ENCODE measurements at regions not wholly inside any gene's neighbourhood (a gene's known extent, or its start where the extent isn't known, plus 50 kb on each side); places are given as distances from the start of the nearest gene placed in this dataset.

DNA sequence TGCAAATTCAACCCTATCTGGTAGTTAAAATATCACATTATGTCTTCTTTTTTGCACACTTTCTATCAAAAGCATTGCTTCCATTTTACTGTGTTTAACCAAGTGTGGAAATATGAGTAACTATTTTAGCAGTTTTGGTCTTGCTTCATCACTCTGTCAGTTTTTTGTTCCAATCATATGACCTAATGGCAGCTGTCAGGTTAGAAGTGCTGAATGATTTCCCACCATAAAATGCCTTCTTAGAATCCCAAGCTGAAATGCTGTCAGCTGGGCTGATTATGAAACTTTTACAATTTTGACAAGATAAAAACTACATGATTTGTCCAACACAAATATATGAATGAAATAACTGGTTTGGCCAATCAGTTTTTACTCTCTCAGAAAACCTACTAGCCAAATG is 1654.6 kb upstream of the RAG2 start:
- no peak for DNase-seq

DNA sequence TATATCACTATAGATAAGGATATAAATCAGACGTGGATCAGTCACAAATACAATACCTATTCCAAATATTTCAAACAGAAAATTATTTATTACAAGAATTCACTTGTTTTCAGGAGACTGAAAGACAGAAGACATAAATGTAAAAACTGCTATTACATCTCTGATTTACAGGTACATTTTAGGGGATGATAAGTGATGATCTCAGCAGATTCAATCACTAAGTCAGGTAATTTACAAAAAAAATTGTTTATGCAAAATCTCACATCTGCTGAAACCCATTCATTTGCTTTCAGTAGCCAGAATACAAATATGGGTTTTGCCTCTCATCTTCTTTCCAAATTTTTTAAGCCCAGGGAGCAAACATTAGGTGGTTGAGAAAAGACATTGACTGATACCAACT is 1648.4 kb upstream of the RAG2 start:
- no peak for DNase-seq

DNA sequence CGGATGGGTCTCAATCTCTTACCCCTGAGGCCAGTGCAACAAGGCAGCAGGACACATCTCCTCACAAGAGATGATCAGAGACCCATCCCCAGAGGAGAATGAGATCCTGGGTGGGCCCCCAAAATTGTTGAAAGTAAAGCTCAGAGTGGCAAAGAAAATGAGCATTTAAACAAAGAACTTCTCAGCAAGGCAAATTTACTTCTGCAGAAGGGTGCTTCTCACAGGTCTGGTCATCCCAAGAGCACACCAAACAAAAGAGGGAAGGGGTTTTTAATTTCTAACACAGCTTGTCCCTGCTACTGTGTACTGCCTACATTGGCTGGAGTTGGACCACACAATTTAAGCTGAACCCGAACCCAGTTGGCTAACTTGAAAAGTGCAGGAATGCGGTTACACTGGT is 1628.6 kb upstream of the RAG2 start:
- no peak for DNase-seq

DNA sequence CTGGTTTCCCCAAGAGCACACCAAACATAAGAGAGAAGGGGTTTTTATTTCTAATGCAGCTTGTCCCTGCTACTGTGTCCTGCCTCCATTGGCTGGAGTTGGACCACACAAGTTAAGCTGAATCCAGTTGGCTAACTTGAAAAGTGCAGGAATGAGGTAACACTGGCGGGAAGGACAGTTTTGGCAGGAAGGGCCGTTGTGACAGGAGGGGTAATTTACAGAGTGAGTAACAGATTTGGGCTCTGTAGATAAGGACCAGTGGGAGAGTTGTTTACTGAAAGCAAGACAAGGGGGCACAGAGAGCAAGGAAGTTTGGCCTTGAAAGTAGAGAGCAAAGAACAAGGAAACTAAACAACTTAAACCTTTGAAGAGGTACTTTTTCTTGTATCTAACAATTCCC is 1623.3 kb upstream of the RAG2 start:
- no peak for DNase-seq

DNA sequence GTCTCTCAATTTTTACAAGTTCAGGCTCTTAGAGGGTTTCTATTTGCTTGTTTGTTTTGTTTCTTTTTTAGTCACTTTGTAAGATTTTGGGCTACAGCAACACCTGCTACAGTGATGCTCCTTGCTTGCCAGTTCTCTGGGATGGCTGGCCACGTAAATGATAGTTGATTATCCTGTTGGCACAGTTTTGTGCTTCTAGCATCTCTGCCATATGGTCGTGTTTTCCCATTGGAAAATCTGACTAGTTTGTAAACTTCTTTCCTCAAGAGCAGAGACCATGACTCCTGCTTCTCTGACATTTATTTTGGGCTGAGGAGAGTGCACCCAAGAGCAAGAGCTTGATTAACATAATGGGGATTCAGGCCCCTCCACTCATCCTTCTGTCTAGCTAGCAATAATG is 1621.6 kb upstream of the RAG2 start:
- no peak for DNase-seq

DNA sequence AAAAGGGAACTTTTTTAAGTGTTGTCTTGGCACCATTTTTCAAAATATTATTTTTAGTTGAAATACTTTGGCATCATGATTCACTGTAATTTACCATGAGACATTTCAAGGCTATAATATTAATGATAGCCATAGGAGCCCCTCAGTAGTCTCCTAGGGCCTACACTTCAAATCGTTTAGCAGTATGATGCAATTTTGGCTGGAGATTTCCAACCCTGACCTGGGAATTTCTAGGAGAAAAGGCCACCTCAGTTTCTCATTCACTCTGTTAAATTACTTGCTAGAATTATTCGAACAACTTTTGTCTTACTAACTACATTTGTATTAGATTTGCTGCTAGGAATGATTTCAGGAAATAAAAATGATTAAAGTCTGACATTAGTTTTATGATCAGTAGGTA is 1610.9 kb upstream of the RAG2 start:
- no peak for DNase-seq

DNA sequence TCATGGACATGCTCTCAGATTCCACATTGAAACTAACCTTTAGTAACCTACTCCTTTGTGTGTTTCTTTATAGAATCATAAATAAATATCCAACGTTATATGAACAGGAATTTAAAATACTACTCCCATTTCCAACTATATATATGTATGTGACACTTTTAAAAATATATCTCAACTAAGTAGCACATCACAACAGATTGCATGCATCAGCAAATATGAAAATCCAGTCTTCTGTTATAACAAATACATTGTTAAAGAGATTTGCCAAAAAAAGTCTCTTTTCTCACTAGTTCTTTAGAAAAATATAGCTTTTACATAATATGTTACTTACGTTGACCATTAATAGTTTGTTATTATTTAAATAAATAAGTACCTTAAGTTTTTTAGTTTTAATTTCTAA is 1608.6 kb upstream of the RAG2 start:
- DNase-seq: no peak

DNA sequence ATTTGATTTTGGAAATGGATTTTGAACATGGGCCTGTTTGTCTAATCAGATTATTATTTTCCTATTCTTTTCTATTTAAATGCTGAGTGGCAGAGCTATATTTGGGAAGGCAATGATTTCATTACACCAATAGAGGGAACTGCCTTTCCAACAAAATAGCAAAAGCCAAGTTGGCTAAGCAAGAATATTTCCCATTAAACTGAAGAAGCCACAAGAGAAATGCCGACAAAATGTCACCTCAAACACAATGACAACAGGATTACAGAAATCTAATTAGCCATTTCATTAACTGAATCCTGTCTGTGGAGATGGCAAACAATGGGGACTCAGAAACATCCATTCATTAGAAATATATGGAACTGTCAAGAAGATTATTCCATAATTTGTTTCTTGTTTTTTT is 1593.1 kb upstream of the RAG2 start:
- no peak for DNase-seq

DNA sequence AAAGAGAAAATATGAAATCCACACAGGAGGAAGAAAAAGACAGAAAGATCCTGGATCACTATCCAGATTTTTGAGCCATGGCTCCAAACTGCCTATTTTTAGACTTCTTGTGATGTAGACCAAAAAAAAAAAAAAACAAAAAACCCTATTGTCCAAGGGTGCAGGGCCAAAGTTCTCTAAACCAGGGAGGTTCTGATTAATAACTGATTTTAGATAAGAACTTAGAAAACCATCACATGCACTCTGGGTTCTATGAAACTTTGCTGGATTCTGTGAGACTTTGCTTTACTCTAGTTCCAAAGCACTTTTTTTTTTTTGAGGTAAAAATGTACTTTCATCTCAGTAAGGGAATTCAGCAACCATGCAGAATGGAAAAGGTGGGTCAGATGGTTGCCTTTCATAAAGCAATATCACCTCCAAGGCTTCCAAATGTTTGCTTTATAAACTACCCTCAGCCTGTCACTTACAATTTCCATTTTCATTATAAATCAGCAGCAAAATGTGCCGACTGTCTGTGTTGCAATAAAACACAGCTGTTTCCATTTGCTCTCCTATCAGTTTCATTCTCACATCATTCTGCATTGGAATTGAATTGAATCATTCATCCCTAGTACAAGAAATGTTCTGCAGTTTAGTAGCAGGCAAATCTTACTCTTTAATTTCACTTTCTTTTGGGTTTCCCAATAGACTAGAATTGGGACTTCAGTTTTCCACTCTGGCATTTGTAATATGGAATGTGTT is 1584.3 kb upstream of the RAG2 start:
- DNase-seq: no peak

DNA sequence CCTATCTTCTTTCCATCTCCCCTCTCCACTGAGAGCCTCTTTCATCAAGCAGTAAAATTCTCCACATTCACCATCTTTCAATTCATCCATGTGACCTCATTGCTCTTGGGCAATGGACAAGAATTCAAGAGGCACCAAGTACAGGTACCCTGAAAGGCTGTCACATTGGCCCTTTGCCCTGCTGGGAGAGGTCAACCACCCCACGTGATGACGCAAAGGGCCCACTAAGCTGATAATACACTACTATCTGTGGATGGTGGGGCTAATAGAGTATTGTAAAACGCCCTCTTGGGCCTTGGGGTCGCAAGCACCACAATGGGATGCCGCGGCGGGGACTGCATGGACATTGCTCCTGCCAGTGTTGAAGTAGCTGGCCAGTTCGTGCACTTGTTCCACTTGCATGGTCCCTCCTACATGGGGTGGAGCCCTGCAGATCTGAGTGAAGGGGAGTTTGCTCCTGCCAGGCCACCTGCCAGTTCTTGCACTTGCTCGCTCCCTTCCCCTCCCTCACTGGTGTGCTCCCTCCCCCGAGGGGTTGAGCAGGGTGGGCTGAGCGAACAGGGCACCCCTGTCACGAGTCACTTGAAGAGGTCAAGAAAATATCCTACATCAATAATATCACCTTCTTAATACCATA is 1578.8 kb upstream of the RAG2 start:
- no peak for DNase-seq

DNA sequence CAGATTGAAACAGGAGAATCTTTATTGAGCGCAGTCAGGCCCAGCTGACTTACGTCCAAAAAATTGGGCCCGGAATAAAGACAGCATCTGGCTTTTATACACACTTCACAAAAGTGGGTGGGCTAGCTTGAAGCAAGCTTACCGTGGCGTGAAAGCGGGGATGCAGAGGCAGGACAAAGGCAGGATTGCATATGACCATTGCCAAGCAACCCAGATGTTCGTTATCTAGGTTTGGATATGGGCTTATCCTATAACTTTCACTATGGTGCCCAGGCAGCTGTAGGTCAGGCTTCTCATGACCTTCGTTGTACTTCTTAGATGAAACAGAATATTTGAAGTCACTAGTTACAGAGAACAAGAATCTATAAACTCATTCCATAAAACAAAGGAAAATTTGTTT is 1575.6 kb upstream of the RAG2 start:
- no peak for DNase-seq

DNA sequence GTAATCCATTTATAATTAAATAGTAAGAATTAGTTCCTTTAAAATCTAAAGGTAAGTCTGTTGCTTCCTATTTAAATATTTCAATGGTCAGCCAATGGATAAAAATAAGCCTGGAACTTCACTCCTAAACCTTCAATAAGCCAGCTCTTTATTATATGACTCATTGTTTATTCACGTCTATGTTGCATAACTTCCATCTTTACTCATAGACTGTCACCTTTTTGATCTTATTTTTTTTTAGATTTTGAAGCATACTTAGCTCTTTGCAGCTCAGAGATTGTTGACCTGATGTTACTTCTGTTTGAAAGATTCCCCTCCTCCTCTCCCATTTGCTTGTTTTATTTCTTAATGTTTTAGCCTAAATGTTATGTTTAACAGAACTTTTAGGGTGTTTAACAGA is 1571.2 kb upstream of the RAG2 start:
- no peak for DNase-seq

DNA sequence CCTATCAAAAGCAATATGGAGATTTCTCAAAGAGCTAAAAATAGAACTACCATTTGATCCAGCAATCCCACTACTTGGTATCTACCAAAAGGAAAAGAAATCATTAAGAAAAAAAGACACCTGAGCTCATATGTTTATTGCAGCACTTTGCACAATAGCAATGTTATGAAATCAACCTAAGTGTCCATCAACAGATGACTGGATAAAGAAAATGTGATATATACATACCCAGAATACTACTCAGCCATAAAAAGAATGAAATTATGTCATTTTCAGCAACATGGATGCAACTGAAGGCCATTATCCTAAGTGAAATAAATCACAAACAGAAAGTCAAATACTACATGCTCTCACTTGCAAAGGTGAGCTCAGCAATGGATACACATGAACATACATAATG is 1565.5 kb upstream of the RAG2 start:
- no peak for DNase-seq

DNA sequence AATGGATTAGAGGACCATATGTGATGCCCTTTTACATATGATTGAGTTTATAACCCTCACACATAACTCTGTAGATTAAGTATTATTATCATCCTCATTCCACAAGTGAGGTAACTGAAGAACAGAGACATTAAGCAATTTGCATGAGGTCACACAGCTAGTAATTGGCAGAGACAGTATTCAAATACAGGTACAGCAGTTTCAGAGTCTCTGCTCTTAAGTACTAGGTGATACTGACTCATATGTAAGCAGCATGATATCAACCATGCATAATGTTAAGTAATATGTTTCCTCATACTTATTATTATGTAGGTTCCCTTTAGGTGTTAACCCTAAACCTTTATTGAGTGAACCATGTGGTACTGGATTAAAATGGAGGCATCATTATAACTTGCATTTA is 1562.4 kb upstream of the RAG2 start:
- DNase-seq: no peak

DNA sequence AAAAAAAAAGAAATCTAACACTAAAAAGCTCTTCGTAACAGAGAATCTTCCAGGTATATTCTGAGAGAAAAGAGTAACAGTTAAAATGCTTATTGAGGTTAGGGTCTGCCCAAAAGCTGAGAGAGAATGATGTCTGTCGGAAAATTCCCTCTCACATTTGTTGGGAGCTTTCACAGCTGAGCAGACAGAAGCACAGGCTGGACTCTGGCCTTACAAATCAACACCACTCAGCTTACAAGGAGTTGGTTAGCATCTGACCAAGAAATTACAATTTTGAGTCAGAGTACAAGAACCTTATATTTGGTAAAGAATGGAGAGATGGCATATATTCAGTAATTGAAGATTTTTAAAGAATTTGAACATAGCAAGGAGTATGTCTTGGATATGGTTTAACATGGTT is 1561.0 kb upstream of the RAG2 start:
- no peak for DNase-seq

DNA sequence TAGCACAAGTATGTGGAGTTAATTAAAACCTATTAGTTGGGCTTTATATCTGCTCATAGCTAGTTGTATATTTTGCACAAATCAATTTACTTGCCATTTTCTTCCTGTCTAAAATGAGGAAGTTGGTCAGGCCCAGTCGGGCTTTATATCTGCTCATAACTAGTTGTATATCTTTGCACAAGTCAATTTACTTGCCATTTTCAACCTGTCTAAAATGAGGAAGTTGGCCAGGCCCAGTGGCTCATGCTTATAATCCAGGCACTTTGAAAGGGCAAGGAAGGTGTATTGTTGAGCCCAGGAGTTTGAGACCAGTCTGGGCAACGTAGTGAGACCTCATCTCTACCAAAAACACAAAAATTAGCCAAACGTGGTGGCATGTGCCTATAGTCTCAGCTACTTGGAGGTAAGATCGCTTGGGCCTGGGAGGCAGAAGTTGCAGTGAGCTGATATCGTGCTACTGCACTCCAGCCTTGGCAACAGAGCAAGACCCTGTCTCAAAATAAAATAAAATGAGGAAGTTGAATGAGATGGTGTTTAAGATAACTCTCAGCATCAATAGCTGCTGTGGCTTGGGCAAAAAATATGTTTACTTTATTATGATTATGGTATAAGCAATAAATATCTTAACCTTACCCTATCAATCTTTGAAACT is 1558.6 kb upstream of the RAG2 start:
- DNase-seq: no peak

DNA sequence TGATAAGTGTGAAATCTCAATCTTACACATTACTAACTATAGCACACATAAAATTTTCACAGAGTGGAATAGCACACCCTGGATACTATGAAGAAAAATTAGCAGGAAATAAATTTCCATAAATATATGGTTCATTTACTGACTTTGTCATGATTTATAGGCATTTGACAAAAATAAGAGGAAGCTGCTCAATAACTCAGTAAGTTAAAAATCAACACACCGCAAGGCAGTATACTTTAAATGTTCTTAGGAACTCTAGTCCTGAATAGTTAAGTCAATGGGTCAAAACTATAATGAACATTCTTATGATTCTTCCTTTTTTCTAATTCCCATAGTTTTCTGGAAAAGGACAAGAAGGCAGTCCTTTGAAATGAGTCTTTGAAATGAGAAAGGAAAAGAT is 1557.8 kb upstream of the RAG2 start:
- no peak for DNase-seq

DNA sequence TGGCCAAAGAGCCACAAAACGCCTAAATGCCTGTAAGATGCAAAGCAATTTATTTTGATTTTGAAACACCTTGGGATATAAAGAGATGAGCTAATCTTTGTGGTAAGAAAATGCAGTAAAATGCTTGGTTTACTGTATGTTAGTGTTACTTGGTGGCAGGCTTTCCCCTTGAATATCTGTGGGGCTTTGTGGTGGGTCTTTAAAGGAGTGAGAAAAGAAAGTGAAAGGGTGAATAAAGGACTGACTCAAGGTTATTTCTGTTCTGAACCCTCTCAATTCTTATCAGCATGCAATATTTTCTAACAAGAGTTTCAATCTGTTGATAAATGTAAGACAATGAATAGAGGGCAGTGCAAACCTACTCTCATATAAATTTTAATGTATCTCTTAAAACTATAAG is 1555.9 kb upstream of the RAG2 start:
- DNase-seq: no peak

DNA sequence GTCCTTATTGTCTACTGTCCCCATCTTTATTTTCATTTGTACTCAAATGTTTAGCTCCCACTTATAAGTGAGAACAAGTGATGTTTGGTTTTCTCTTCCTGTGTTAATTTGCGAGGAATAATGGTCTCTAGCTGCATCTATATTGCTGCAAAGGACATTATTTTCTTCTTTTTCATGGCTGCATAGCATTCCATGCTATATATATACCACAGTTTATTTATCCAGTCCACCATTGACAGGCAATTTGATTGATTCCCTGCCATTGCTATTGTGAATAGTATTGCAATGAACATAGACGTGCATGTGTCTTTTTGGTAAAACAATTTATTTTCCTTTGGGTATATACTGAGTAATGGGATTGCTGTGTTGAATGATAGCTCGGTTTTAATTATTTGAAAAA is 1545.8 kb upstream of the RAG2 start:
- DNase-seq: no peak

DNA sequence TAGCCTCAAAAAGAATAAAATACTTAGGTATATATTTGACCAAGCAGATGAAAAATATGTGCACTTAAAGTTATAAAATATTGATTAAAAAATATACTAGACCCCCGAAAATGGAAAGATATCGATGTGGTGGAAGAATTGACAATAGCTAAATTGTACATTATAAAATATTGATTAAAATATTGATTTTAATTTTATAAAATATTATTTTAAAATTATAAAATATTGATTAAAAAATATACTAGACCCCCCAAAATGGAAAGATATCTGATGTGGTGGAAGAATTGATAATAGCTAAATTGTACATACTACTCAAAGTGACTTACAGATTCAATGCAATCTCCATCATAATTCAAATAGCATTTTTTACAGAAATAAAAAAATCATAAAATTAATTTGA is 1540.9 kb upstream of the RAG2 start:
- DNase-seq: no peak

DNA sequence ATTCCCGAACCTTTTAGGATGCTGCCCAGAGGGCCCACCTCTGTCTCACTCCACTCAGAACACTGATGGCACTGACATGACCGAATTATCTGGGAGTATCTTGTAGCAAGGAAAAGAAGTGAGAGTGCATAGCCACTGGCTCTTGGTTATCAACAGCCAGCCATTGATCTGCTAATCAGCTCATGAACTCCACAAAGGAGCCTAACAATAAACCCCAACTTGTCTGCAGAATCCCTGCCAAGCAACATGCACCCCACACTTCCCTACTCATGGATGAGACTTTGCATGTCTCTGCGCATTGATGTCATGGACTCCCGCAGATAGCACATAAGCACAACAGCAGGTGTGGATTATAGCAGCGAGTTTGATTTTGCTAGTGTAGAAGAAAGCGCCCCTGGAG is 1538.9 kb upstream of the RAG2 start:
- DNase-seq: no peak

DNA sequence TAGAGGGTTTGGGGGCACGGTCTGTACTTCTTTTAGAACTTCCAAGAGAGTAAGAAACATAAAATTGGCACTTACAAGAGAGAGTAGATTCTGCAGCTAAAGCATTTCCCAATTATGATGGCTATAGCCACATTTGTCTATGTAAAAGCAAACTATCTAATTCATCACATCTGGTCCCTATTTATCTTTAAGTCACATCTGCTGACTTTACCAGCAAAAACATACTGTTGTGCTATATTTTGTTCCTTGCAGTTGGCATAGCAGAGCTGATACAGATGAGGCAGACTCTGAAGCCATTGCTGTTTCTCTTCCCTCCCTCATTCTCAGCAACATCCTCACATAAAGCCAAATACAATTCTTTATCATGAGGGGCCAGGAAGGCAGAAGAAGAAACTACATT is 1533.5 kb upstream of the RAG2 start:
- DNase-seq: no peak

DNA sequence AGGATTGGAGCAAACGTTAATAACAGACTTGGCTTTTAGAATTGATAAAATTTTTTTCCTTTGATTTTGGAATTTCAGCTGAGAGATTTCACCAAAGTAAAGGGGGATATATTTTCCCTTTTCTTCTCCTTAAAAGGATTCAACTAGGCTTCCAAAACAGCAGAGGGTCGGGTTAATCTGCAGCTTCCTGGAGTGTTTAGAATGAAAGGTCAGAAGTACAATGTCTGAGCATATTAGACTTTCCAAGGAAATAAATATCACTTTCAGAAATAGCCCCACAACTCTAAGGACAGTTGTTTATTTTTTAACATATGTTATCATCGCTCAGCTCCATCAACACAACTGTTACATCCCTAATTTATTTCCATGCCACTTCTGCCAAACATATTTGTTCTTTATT is 1532.9 kb upstream of the RAG2 start:
- no peak for DNase-seq

DNA sequence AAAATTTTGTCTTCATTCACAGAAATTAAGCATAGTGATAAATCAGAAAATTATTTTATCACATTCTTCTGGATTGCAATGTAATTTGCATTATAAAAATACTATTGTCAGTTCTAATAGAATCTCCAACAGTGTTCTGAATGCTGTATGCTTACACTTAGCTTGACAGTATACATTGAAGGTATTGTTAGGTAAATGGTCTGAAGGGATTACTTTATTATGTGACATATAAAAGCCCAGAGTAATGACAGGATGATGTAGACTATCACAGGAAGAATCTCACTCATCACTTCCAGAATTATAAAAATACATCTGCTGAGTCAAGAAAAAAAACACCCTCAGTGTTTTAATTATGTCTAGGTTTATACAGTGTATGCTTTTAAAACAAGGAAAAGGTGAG is 1532.5 kb upstream of the RAG2 start:
- no peak for DNase-seq

DNA sequence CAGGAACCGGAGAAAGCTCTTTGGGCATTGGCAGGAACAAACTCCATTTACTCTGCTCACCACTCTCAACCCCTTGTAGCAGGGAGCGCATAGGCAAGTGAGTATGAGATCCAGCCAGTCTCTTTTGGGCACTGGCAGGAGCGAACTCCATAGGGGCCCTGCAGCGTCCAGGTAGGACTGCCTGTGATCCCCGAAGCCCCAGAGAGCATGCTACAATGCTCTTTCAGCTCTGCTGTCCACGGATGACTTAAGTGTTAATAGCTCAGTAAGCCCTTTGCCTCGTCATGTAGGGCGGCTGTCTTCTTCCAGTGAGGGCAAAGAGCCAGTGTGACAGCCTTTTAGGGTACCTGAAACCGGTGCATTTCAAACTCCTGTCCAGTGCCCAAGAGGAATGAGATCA is 1525.6 kb upstream of the RAG2 start:
- DNase-seq: no peak
